ENCODE measurements at regions not wholly inside any gene's neighbourhood (a gene's known extent, or its start where the extent isn't known, plus 50 kb on each side); places are given as distances from the start of the nearest gene placed in this dataset.
A peak's percentile ranks its signal among the peaks of the same experiment; 100 is the strongest.

- no peak overlapping the region for H3K27ac ChIP-seq (ENCODE audit: low read depth in 1 of 2, low read length in 1 of 2)
- H3K9ac ChIP-seq (ENCODE audit: insufficient read depth in 1 of 2, low read length in 2 of 2) = no peak overlapping the region
- ATAC-seq (ENCODE audit: insufficient read depth, low FRiP score) (no peak), DNase-seq (peak in 2 of 3 donors; percentile 27 to 57)
- peaks cover 0 to 49% (median 8%) of the 10 kb centered on the region in 5 donors for H3K4me1 ChIP-seq (ENCODE audit: control insufficient read depth in 5 of 5, insufficient read depth in 5 of 5, low read length in 5 of 5)
- no peaks in the 10 kb centered on the region for H3K36me3 ChIP-seq (ENCODE audit: control insufficient read depth in 4 of 4, insufficient read depth in 4 of 4, low read length in 4 of 4)
- H3K4me3 ChIP-seq = no peak overlapping the region
- peaks cover 0 to 1% (median 0%) of the 10 kb centered on the region in 3 donors for H3K27me3 ChIP-seq (ENCODE audit: control insufficient read depth in 3 of 3, insufficient read depth in 3 of 3, low read length in 2 of 3)
- WGBS, 2 donors = 21 to 36% methylated on average over 6 of the region's 6 CpGs
- no peaks in the 10 kb centered on the region for H3K9me3 ChIP-seq (ENCODE audit: control insufficient read depth in 4 of 4, insufficient read depth in 3 of 4, low read length in 3 of 4)
- TF ChIP-seq CTCF (IDR thresholded peaks at IDR 0.05; ENCODE audit: control extremely low read depth, extremely low read depth) = no peak
Measured at GRCh38 chr19:32018014-32018413, 327.4 kb upstream of the ZNF507 start.

- Histone ChIP-seq H3K27me3 (ENCODE audit: control insufficient read depth in 3 of 3, insufficient read depth in 3 of 3, low read length in 2 of 3) (peaks cover 0 to 4% (median 0%) of the 10 kb centered on the region in 3 donors), H3K9me3 (ENCODE audit: control insufficient read depth in 4 of 4, insufficient read depth in 3 of 4, low read length in 3 of 4) (peaks cover 0 to 3% (median 0%) of the 10 kb centered on the region in 4 donors), H3K4me1 (ENCODE audit: control insufficient read depth in 5 of 5, insufficient read depth in 5 of 5, low read length in 5 of 5) (peaks cover 0 to 34% (median 4%) of the 10 kb centered on the region in 5 donors), H3K27ac (ENCODE audit: low read depth in 1 of 2, low read length in 1 of 2) (no peak overlapping the region), H3K4me3 (no peak overlapping the region), H3K9ac (ENCODE audit: insufficient read depth in 1 of 2, low read length in 2 of 2) (no peak overlapping the region), H3K36me3 (ENCODE audit: control insufficient read depth in 4 of 4, insufficient read depth in 4 of 4, low read length in 4 of 4) (no peaks in the 10 kb centered on the region)
- no peak for TF ChIP-seq CTCF (IDR thresholded peaks at IDR 0.05; ENCODE audit: control extremely low read depth, extremely low read depth)
- WGBS, 2 donors = 67 to 74% methylated on average over 2 of the region's 2 CpGs
- DNase-seq = no peak
- no peak for ATAC-seq (ENCODE audit: insufficient read depth, low FRiP score)
Measured at GRCh38 chr19:32020538-32020937, 324.9 kb upstream of the ZNF507 start.

- ATAC-seq (ENCODE audit: insufficient read depth, low FRiP score) (no peak), DNase-seq (peak; percentile 87 to 95 (median 92))
- Histone ChIP-seq H3K27ac (ENCODE audit: low read depth in 1 of 2, low read length in 1 of 2) (no peak overlapping the region), H3K9ac (ENCODE audit: insufficient read depth in 1 of 2, low read length in 2 of 2) (no peak overlapping the region), H3K4me1 (ENCODE audit: control insufficient read depth in 5 of 5, insufficient read depth in 5 of 5, low read length in 5 of 5) (peaks cover 0 to 33% (median 4%) of the 10 kb centered on the region in 5 donors), H3K9me3 (ENCODE audit: control insufficient read depth in 4 of 4, insufficient read depth in 3 of 4, low read length in 3 of 4) (peaks cover 0 to 3% (median 0%) of the 10 kb centered on the region in 4 donors), H3K4me3 (no peak overlapping the region), H3K36me3 (ENCODE audit: control insufficient read depth in 4 of 4, insufficient read depth in 4 of 4, low read length in 4 of 4) (no peaks in the 10 kb centered on the region), H3K27me3 (ENCODE audit: control insufficient read depth in 3 of 3, insufficient read depth in 3 of 3, low read length in 2 of 3) (peaks cover 0 to 4% (median 0%) of the 10 kb centered on the region in 3 donors)
- WGBS, 2 donors = 53 to 63% methylated on average over 9 of the region's 9 CpGs
- no peak for TF ChIP-seq CTCF (IDR thresholded peaks at IDR 0.05; ENCODE audit: control extremely low read depth, extremely low read depth)
Measured at GRCh38 chr19:32022044-32022640, 323.3 kb upstream of the ZNF507 start.

Measured in lung (tissue), 11 donors.